ENCODE measurements at regions not wholly inside any gene's neighbourhood (a gene's known extent, or its start where the extent isn't known, plus 50 kb on each side); places are given as distances from the start of the nearest gene placed in this dataset.

DNA sequence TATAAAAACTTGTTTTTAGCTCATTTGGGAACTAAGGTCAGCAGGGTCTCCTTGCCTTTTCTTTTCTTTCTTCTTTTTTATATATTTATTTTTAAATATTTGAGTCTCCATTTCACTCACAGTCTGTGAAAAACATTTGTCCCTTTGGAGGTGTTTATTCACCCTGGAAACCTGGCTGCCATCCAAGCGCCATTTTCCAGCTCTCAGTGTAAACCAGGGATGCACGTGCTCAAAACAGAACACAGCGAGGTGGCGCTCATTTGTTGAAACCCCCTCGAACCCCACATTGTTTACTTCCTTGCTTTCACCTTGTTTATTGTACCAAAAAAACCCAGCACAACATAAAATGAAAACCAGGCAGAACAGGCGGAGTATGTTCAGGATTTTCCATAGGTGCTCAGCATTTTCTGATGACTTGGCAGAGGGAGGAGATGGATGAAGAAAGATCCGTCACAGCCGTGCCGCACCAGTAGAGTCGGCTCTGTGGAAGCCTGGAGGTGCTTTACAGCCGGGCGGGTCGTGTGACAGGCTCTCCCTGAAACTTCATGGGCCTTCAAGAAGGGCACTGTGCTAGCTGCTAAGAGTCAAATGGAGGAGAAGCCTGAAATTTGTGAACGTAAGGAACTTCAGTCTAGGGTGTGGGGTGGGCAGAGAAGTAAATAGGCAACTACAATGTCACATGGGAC lies 284.4 kb downstream of the FOXL1 start:
- H3K9me3 ChIP-seq, result no peaks in the 10 kb centered on the region
- intact Hi-C loops (cut with DNase I), result no loop called here
- no peak overlapping the region for H3K27ac ChIP-seq
- TF ChIP-seq, protein P1, sequence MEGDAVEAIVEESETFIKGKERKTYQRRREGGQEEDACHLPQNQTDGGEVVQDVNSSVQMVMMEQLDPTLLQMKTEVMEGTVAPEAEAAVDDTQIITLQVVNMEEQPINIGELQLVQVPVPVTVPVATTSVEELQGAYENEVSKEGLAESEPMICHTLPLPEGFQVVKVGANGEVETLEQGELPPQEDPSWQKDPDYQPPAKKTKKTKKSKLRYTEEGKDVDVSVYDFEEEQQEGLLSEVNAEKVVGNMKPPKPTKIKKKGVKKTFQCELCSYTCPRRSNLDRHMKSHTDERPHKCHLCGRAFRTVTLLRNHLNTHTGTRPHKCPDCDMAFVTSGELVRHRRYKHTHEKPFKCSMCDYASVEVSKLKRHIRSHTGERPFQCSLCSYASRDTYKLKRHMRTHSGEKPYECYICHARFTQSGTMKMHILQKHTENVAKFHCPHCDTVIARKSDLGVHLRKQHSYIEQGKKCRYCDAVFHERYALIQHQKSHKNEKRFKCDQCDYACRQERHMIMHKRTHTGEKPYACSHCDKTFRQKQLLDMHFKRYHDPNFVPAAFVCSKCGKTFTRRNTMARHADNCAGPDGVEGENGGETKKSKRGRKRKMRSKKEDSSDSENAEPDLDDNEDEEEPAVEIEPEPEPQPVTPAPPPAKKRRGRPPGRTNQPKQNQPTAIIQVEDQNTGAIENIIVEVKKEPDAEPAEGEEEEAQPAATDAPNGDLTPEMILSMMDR (IDR thresholded peaks at IDR 0.05), result no peak
- no peaks in the 10 kb centered on the region for H3K4me1 ChIP-seq
- H3K27me3 ChIP-seq, result peaks cover 0 to 15% of the 10 kb centered on the region in 2 donors
- DNase-seq, result peak in 1 of 4 donors; percentile 60
- no peaks in the 10 kb centered on the region for H3K36me3 ChIP-seq
- ATAC-seq, result no peak
- no peak overlapping the region for H3K4me3 ChIP-seq

DNA sequence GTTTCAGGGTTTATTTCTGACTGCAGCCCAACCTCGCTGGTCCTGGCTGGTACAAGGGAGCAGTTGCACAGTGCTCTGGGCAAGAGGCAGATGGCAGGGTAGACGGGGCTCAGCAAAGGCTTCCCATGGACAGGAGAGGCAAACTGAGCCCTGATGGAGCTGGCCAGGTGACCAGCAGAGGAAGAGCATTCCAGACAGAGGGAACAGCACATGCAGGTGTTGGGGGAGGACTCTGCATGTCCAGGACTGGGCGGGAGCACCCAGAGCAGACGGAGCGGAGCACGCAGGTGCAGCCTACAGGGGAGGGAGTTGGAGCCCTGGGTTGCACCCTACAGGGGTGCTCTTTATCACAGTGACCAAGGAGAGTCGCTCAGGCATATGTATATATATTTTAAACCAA lies 285.3 kb downstream of the FOXL1 start:
- TF ChIP-seq, protein P1 (IDR thresholded peaks at IDR 0.05), result no peak
- peaks cover 0 to 13% of the 10 kb centered on the region in 2 donors for H3K27me3 ChIP-seq
- H3K27ac ChIP-seq, result no peak overlapping the region
- ATAC-seq, result no peak
- no peaks in the 10 kb centered on the region for H3K9me3 ChIP-seq
- intact Hi-C loops (cut with DNase I), result no loop called here
- H3K4me3 ChIP-seq, result no peak overlapping the region
- DNase-seq, result no peak
- H3K36me3 ChIP-seq, result no peaks in the 10 kb centered on the region
- no peaks in the 10 kb centered on the region for H3K4me1 ChIP-seq

DNA sequence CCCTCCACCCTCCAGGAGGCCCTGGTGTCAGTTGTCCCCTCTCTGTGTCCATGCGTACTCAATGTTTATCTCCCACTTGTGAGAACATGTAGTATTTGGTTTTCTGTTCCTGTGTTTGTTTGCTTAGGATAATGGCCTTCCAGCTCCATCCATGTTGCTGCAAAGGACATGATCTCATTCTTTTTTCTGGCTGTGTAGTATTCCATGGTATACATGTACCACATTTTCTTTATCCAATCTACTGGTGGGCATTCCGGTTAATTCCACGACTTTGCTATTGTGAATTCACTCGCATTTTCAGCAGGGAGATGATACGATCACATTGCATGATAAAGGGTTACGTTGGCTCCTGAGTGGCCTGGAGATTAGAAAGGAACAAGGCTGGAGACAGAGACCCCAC lies 286.2 kb downstream of the FOXL1 start:
- H3K27ac ChIP-seq, result no peak overlapping the region
- H3K9me3 ChIP-seq, result no peaks in the 10 kb centered on the region
- DNase-seq, result no peak
- peaks cover 0 to 19% of the 10 kb centered on the region in 2 donors for H3K27me3 ChIP-seq
- intact Hi-C loops (cut with DNase I), result no loop called here
- no peak overlapping the region for H3K4me3 ChIP-seq
- H3K4me1 ChIP-seq, result no peaks in the 10 kb centered on the region
- H3K36me3 ChIP-seq, result no peaks in the 10 kb centered on the region
- no peak for ATAC-seq
- TF ChIP-seq, protein P1 (IDR thresholded peaks at IDR 0.05), result no peak

DNA sequence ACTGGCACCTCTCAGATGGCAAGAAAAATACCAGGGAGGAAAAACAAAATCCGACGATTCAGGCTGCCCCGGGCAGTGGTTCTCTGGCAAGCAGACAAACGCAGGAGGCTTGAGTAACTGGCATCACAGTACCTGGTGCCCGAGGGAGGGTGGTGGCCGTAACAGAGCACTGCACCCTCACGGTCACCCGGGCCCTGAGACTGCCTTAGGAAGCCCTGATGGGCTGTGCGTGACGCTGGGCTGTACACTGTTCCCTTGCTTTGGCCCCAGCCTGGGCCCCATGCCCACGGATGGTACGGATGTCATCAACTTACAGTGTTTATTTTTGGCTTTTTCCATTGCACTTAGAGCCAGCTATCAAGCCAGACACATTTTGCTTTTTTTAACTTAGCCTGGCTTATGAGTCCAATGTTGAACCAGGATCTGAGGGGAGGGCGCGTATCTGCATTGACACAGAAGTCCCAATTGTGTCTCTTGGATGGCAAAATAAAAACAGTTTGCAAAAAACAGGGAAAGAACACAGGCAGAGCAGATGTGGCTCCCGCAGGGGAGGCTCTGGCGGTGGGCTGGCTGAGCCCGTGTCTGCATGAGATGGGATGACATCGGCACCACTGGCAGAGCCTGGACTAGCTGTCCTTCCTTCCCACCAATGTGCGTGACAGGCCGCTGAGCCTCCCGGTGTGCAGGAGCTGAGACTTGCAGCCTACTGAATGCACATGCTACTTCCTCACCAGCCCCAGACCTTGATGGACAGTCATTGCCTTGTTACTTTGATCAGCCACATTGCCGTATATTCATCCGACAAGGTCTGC lies 287.7 kb downstream of the FOXL1 start:
- TF ChIP-seq, protein P1 (IDR thresholded peaks at IDR 0.05), result no peak
- no peaks in the 10 kb centered on the region for H3K9me3 ChIP-seq
- H3K27me3 ChIP-seq, result peaks cover 0 to 25% of the 10 kb centered on the region in 2 donors
- DNase-seq (peak in 2 of 4 donors; percentile 59 to 75), ATAC-seq (no peak)
- H3K36me3 ChIP-seq, result no peaks in the 10 kb centered on the region
- no peaks in the 10 kb centered on the region for H3K4me1 ChIP-seq
- intact Hi-C loops (cut with DNase I), result no loop called here
- H3K4me3 ChIP-seq, result no peak overlapping the region
- H3K27ac ChIP-seq, result no peak overlapping the region

DNA sequence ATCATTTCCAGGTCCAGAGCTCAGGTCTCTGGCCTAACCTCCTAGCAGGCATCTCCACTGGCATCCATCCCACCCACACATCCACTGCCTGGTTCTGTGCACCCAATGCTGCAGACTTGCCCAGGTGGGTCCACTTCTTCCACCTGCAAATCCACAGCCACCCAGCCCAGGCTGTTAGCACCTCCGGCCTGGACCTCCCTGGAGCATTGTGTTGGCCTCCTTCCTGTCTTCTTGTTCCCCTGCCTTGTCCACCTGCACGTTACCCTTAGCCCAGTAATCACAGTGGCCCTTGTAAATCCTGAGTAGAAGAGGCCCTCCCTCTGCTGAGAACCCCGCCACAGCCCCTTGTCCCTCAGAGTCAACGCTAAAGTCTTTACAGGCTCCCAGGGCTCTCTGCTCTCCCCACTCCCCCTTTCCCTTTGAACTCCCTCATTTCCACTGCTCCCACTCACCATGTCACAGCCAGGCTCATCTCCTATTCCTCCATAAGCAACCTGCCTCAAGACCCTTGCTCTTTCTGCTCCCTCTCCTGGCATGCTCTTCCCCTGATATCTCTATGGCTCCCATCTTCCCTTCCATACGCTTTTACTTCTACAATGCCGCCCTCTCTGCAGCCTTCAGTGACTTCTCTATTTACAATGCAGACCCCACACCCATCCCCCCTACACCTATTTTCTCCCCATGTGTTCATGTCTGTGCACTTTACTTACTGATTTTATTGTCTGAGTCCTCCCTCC lies 288.8 kb downstream of the FOXL1 start:
- intact Hi-C loops (cut with DNase I), result no loop called here

More for the DNA sequence above, 288.8 kb downstream of the FOXL1 start:
- peaks cover 0 to 25% of the 10 kb centered on the region in 2 donors for H3K27me3 ChIP-seq
- no peak for ATAC-seq
- H3K9me3 ChIP-seq, result no peaks in the 10 kb centered on the region
- no peak overlapping the region for H3K27ac ChIP-seq
- DNase-seq, result no peak
- no peak overlapping the region for H3K4me3 ChIP-seq
- no peaks in the 10 kb centered on the region for H3K36me3 ChIP-seq
- TF ChIP-seq, protein P1 (IDR thresholded peaks at IDR 0.05), result no peak
- no peaks in the 10 kb centered on the region for H3K4me1 ChIP-seq
